ENCODE measurements at regions not wholly inside any gene's neighbourhood (a gene's known extent, or its start where the extent isn't known, plus 50 kb on each side); places are given as distances from the start of the nearest gene placed in this dataset.

DNA sequence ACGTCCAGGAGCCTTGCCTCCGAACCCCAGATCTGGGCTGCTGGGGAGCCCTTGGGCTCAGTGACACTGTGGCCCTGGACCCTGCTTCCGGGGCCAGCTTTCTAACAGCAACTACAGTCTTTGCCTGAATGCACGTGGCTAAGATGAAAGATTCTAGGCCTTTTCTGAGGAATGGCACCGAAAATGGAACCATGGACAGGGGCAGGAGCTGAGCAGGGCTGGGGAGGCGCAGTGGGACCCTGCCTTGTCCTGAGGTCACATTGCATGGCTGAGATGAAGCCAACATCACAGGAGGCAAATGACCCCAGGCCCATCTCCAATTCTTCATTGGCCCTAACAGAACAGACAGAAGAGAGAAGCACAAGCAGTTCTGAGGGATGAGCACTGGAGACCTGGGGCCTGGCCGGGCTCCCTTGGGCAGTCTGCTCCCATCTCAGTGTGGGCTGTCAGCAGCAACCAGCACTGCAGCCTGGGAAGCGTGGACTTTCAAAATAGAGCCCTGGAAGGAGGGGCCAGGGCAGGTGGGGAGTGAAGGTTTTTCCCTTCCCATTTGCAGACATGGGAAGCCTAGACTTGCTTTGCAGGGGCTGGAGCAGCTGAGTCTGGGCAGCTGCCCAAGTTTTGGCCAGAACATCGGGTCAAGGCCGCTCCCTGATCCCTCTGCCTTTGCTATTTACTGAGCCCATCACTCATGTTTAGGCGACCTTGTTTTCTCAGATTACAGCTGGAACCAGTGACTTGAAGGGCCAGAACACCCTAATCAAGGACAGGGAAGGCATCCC, 114.4 kb upstream of the TCERG1L start:
- ATAC-seq (no peak), DNase-seq (no peak)

DNA sequence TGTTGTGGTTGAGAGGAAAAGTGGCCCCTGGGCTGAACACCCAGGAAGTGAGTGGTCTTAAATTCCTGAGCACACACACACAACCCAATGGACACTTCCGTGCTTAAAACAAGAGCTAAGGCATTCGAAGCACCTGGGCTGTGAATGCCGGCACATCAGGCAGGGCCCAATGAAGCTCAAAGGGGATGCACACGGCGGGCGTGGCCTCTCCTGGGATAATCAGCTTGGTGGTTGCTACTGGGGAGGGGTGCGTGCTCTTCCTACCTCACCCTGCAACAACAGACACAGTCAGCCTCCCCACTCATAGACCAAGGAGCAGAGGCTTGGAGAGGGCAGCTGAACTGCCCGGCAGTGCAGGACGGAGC, 115.0 kb upstream of the TCERG1L start:
- DNase-seq (no peak), ATAC-seq (no peak)

DNA sequence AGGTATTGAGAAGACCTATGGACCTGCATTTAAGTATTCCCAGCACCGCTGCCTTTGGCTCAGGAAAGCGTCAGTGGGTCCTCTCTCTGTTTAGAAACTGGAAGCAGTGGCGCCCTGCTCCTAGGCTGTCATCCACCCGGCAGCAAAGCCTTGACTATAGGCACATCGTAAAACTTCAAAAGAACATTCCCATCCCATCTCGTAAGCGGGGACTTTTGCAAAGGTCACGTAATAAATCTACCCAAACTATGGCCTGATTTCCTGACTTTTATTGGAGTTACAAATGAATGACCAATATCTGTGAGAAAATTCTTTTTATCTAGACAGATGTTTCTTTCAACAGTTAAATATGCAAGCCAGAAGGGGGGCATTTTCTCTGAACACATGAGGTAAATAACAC, 115.8 kb upstream of the TCERG1L start:
- ATAC-seq (no peak), DNase-seq (no peak)

DNA sequence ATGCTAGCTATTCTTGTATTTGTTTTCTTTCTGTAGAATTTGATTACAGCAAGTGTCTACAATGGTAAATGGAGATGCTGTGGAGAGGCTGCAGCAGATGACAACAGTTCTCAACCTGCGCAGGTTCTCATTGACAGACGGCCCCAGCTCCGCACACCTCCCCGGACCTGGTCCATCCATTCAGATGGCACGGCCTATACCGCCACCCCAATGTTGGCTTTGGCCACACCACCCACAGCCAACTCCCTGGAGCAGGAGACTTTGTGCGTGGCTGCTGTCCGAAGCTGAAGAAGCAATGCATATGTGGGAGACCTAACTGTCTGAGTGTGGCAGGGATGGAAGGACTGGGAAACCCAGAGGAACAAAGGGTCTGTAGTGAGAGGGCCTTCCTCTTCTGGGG, 116.4 kb upstream of the TCERG1L start:
- DNase-seq (no peak), ATAC-seq (no peak)

DNA sequence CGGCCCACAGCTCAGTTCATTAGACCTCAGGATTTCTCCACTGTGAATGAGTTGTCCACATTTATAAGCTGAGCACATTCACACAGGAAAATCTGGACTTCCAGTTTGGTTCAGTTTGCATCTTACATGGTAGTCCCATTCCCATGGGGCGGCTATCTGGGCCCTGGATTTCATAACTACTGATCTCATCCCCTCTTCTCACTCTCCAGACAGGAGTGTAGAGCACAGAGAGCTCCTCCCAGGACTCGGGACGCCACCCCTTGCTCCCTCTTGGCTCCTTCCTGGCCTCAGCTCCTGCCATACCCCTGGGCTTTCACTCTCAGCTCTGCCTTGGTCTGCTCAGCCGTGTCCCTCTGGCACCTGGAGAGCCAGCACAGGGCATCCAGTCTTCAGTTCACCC, 117.6 kb upstream of the TCERG1L start:
- DNase-seq, result no peak
- no peak for ATAC-seq

DNA sequence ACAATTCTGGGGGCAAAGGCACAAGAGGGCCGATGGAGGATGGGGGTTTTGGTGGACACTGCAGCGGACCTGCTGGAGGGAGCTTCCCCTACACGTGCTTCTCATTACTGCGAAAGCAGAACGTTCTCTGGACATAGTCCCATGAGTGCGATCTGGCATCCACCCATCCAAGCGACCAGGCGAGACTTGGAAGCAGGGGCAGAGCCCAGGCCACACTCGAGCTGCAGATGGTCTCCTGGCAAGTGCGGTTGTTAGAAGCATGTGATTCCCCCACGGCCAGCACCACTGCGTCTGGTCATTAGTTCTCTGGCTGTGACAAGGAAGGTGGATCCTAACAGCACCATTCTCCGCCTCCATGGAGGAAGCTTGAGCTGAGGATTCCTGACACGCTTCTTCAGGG, 118.4 kb upstream of the TCERG1L start:
- ATAC-seq (no peak), DNase-seq (no peak)

DNA sequence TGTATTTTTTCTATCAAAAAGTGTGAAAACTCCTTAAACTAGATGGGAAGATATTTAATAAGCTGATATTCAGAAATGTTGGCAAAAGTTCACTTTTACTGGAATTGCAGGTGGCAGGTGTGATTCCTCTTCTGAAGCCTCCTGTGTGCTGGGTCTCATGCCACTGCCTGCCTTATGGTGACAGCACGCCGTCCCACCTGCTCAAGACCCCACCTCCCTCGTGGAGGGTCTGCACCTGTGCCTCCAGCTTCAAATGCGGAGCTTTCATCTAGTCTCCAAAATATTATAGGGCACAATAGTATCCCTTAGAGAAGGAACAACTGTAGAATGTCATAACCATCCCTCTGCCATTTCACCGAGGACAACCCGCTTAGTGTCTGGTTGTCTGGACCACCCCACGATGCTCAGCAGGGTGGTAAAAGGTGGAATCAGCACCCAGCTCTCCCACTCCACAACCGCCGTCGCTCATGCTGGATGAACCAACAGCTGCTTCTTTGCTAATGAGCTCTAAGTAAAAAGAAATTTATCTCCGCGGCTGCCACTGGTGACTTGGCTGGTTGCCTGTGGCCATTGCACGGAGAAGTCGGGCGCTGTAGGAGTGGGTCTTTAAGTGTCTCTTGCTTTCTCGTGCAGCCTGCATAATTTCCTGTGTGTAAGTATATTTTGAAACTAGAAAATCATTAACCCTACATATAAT, 119.3 kb upstream of the TCERG1L start:
- ATAC-seq, result no peak
- no peak for DNase-seq

DNA sequence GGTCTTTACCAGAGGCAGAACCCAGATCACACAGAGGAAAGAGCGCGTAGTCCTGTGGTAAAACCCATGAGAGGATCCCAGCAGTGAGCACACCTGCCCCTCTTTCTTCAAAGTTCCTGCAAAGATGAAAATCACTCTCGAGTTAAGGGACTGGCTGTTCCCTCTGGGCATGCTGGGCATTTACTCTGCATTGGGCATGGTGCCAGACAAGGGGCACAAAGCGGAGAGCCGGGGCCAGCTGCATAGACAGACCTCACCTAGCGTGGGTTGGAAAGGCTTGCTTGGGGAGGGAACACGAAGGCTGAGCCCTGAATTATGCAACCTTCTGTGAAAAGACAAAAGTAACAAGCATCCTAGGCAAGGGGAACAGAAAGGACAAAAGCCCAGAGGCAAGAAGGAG, 120.0 kb upstream of the TCERG1L start:
- ATAC-seq (no peak), DNase-seq (no peak)

DNA sequence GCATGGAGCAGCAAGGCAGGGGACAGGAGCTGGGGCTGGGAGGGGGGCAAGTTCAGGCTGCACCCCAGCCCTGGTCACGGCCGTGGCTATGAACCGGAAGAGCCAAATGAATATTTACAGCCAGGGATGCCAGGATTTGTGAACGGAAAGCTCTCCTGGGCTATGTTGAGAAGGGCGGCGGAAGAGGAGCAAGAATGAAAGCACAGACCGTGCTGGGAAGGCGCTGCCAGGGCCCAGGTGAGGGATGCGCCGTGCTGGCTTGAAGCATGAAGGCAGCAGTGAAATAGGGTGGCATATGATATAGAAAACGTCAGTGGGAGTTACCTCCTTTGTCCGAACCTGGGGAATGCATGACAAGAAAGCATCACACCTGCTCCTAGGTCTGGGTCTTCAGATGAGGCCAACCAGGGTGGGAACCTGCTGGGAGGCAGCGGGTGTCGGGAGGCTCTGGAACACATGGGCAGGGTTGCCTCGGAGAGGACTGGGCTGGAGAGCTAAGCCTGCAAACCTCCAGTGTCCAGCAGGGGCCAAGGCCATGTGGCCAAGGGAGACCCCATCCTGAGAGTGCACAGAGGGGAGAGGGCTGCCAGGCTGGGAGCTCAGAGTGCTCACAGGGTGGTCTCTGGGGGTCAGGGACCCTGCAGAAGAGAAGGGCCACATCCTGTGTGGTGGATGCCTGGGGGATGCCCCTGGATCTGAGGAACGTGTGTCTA, 120.6 kb upstream of the TCERG1L start:
- ATAC-seq (no peak), DNase-seq (no peak)

DNA sequence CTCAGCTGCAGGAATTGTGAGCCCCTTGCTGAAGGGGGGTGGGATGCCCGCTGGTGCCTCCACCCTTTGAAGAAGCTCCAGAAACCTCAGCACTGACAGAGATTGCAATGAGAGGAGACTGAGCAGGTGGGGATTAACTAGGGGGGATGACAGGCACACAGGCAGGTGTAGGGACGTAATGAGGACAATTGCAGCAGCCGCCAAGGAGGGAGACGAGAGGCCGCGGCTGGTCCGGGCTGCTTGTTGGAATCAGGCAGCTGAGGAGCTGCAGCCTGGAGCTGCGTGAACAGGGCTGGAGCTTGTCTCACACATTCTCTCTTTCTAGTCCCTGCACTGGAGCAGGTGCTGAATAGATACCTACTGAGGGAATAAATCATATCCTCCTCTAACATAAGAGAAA, 122.0 kb upstream of the TCERG1L start:
- no peak for ATAC-seq
- DNase-seq, result no peak

DNA sequence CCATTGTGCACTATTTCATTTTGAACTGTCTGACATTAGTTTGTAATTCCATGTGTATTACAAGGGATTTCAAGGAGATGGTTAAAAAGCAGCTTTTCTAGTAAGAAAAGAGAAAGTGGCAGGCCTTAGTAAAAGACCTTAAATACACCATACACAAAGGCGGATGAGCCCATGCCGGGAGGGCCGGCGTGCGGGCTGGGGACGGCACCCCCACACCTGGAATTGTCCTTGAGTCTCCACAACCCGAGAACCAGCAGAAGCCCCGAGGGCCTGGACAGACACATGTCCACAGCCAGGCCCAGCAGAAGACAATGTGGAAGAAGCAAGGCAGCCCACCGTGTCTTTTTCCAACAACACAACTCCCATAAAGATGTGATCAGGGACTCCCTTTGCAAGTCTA, 123.7 kb upstream of the TCERG1L start:
- DNase-seq (no peak), ATAC-seq (no peak)

DNA sequence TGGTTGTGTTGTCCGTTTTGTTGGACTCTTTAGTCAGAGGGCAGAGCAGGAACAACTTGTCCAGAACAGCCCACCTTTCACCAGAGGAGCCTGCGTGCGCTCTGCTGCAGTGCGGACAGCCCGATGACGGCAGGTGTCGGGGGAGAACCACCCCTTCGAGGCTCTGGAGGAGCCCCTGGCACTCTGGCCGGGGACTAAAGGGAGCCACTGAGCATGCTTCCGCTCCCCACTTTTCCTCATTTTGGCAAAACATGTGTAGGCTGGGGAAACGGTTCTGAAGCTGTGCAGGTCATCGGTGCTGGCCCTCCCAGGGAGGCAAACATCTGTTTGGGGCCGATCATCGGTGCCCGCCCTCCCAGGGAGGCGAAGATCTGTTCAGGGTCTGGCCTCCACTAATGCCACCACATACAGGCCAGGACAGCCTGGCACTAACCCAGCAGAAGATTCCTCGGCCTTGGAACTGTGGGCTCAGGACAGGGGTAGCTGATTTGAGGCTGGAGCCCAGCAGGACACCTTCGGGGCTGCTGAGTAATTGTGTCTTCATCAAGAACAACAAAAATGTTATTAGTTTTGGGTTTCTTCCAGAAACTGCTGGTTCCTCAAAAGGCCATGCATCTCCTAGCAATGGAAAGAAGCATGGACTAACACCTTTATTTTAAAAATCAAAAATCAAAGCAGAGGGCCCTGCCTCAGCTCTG, 124.4 kb upstream of the TCERG1L start:
- ATAC-seq, result no peak
- no peak for DNase-seq

DNA sequence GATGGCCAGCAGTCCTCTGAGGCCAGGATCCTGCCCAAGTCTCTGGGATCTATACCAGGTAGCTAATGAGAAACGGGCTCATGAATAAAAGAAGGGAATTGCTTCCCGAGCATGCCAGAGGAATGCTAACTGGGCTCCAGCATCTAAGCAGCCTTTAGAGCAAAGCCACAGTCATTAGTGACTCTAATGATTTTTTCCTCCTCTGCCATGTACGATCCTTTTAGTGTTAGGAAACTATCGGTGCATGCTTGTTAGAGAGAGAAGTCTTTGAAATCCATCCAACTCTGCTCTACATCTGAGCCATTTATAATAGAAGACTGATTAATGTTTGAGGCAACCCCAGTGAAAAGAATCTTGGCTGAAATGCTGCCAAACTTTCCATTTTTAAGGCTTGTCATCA, 124.9 kb upstream of the TCERG1L start:
- ATAC-seq (no peak), DNase-seq (no peak)

DNA sequence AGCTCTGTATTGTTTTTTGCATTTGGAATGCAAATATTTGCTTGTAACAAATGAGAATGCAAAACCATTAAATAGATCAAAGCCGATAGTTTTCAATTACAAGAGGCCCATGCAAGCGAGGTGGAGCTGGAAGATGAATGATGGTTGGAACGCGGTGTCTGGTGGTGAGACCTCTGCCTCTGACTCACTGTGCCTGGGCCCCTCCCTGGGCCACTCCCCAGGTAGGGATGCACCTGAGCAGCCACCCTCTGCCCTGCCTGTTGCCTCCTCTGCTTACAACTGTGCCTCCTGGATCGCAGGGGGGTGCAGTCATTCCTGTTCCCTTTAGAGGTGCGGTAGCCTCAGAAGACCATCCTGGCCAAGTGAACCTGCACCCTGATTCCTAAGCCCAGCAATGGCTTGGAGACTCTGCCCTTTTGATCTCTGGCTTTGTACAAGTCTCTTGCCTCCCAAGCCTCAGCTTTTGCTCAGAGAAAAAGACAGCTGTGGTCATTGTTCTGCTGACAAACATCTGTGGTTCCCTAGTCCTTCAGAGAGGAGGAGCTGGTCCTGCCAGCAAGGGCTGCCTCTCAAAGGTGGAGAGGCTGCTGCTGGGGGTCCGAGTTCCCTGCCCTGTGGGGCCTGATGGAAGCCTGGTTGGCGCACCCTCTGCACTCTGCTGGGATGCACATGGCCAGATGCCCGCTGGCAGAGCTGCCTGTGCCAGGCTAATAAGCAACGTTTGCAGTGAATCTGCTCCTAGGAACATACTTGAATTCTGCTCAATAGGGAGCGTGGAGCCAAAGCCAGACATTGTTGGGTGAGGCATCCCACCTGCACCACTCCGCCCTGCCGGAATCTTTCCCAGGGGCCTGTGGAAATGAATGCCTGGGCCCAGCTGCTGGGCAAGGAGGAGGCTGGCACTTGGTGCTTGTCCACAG, 126.3 kb upstream of the TCERG1L start:
- DNase-seq (no peak), ATAC-seq (no peak)

DNA sequence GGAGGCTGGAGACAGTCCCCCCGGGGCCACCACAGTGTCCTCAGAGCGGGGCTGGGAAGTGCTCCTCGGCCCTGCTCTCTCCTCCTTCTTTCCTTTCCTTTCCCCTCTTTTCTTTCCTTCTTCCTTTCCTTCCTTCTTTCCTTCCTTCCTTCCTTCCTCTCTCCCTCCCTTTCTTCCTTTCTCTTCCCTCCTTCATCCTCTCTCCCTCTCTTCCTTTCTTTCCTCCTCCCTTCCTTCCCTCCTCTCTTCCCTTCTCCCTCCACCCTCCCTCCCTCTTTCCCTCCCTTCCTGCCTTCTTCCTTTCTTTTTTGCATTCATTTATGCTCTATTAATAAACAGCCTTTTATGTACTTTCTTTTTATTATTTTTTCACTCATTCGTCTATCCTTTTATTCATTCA, 127.1 kb upstream of the TCERG1L start:
- no peak for ATAC-seq
- no peak for DNase-seq

DNA sequence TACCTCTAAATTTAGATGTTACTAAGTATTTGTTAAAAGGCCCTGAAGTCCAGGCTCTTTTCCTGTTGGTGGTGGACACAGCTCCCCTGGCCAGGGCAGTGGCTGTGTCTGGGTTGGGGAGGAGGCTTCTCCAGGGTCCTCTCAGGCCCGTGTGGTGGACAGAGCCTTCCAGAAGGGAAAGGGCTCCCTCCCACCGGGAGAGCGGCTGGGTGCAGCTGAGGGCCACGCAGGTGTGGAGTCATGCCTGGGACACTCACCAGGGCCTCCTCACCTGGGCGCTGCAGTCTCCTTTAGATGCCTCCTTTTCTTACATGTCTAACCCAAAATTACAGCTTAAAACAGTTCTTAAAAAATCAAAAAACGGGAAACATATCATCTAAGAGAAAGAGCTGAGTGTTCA, 128.2 kb upstream of the TCERG1L start:
- no peak for ATAC-seq
- no peak for DNase-seq

DNA sequence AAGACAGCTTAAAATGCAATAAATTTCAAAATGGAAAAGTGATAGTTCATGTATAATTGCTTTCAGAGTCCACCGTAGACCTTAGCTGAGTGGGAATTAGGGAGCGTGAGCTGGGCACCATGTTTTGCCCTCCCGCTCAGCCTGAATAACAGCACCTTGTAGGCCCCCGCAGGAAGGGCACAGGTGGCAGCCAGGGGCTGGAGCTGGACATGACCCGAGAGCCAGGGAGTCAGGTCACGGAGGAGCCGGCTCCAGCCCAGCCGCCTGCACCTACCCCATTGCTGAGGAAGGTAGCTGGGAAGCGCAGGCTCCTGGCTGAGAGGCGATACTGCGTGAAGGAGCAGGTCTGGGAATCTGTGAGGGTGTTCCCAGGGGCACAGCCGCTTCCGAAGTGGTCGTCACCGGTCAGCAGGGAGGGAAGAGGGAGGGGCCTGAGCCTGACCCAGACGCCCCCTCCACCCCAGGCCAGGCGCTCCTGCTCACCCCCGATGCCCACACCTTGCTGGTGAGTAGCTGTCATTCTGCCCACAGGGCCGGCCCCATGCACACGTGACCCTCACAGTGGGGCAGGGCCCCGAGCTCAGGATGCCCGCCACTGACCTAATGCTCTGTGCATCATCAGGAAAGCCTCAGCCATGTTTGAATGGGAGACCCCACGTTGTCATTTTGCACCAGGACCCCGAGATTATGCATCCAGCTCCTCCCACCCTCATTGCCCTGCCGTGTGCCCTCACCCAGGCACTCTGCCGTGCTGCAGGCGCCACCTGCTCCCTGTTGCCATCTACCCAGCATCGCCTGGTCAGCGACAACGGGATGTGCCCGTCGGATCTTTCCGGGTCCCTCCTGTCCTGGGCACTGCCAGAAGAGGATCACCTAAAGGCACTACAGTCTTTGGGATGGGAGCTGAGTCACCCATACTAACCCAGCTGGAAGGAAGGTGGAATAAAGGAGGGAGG, 129.2 kb upstream of the TCERG1L start:
- ATAC-seq, result peak; percentile 8
- no peak for DNase-seq

DNA sequence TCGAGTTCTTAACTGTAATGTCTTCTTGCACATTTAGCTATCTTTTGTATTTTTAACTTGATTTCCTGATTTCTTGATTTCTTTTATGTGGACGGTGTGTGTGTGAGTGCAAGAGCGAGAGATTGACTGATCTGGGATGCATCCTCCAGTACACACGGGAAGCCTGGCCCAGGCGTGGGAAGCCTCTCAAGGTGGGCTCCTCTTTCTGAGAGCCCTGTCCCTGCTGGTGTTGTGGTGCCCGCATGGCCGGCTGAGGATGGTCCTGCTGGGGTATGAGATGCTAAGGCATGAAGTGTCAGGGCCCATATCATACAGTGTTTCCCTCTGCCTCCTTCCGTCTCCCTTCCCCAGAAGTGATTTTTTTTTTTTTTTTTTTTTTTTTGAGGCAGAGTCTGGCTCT, 130.8 kb upstream of the TCERG1L start:
- ATAC-seq (no peak), DNase-seq (no peak)

DNA sequence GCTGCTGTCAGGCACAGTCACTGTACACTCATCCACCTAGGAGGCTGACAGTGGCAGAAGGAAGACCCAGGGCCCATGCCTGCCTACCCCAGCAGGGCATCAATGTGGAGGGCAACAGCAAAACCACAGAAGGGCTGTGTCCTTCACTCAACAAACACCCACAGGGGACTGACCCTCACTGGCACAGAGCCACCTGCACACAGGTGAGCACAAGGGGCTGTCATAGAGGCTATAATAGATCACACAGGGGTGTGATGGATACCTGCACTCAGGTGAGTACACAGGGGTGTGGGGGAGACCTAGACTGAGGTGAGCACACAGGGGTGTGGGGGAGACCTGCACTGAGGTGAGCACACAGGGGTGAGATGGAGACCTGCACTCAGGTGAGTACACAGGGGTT, 132.8 kb upstream of the TCERG1L start:
- no peak for DNase-seq
- ATAC-seq, result no peak

DNA sequence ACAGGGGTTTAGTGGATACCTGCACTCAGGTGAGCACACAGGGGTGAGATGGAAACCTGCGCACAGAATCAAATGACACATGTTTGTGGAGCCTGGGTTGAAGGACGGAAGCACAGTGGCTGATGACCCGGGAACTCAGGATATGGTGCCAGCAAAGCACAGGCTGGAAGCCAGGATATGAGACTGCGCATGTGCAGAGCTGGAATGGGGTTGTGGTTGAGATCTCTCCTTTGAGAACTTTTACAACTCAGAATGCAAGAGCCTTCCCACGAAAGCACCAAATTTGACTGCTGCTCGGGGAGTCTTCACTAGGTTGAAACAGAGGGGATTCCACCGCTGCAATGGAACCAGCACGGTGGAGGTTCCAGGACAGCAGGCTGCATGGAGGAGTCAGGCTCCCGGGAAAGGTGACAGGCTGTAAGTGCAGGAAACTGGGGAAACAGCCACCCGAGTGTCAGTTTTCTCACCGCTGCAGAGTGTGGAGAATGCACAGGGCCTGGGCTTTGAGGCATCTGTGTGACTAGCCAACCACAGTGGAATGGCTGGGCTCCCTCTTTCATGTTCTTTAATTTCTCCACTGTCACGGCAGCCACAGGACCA, 133.4 kb upstream of the TCERG1L start:
- DNase-seq, result no peak
- no peak for ATAC-seq
